Omental fat pad (tissue), 3 donors: ENCODE measurements at regions not wholly inside any gene's neighbourhood (a gene's known extent, or its start where the extent isn't known, plus 50 kb on each side); places are given as distances from the start of the nearest gene placed in this dataset.
"Not testable (repeated sequence)": the region's sequence is repeated elsewhere in the genome, so short reads cannot be mapped to it uniquely, and the experiment has no call there.

Experiments used
- ATAC-seq: fragments of 150-250 bp; one replicate; pipeline ENCODE4 v1.9.1; 2016; ENCODE audit warnings: mild to moderate bottlenecking, moderate library complexity; ENCODE audit not compliant: low FRiP score
- DNase-seq: peaks from one replicate; pipeline ENCODE4 v3.0.0-alpha.2; 2019; ENCODE audit warnings: low spot score
- TF ChIP-seq, protein P1 (sequence below), 3 donors: fragments of 450-650 bp; IDR thresholded peaks; one replicate each; pipeline ENCODE4 v1.5.1; 2016 to 2017; ENCODE audit warnings: antibody characterized with exemption in 3 of 3, mild to moderate bottlenecking in 3 of 3, moderate library complexity in 2 of 3

DNA sequence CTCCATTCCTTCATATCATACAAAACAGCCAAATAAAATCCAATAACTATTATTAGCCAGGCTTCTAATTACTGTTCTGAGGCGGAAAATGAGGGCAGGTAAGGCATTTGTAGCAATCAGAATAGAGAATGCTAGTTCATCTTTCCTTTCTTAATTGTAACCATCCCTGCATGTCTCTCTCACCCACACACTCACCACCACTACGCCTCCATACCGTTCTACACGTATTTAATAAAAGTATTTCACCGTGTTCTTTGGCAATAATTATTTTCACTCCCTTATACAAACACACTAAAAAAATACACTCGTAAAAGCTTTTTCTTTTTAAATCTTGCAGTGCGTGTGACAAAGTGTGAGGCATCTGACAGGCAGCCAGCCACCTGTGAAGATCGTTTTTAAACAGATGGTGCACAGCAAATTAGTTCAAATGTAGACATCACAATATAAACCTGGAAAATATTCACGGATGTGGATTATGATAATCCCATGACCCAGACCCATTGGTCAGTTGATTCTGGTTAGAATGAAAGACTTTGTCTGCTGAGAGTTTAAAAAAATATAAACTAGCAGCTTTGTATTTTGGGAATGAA, 653.6 kb downstream of the REEP3 start:
- ATAC-seq (no peak), DNase-seq (no peak)
- TF ChIP-seq, protein P1, sequence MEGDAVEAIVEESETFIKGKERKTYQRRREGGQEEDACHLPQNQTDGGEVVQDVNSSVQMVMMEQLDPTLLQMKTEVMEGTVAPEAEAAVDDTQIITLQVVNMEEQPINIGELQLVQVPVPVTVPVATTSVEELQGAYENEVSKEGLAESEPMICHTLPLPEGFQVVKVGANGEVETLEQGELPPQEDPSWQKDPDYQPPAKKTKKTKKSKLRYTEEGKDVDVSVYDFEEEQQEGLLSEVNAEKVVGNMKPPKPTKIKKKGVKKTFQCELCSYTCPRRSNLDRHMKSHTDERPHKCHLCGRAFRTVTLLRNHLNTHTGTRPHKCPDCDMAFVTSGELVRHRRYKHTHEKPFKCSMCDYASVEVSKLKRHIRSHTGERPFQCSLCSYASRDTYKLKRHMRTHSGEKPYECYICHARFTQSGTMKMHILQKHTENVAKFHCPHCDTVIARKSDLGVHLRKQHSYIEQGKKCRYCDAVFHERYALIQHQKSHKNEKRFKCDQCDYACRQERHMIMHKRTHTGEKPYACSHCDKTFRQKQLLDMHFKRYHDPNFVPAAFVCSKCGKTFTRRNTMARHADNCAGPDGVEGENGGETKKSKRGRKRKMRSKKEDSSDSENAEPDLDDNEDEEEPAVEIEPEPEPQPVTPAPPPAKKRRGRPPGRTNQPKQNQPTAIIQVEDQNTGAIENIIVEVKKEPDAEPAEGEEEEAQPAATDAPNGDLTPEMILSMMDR (IDR thresholded peaks at IDR 0.05), result no peak

DNA sequence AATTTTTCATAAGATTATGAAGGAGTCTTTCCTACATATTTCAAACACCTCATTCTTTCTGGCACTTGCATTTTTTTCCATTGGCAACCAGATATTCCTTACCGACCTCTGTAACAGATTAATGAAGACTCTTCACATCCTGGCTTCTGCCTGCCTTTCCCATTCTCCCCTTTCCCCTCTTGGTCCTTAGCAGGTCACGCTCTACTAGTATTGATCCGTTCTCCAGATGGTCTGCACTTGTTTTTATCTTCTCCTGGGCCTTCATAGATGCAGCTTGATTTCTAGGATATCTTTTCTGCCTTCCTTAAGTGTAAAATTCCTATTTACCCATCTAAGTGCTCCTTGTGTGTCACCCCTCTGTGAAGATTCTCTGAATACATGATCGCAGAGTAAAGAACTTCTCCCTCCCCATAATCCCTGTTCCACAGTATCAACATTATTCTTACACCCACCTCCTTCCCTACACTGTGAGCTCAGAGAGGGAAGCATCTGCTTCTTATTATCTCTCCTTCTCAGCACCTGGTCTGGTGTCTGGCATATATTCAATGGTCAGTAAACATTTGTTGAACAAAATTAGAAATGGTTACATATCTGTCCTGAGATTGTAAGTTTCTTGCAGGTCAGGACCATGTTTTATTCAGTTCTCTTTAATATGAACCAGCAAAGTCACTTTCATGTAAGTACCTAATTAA, 654.2 kb downstream of the REEP3 start:
- TF ChIP-seq, protein P1 (IDR thresholded peaks at IDR 0.05), result no peak
- ATAC-seq, result no peak
- no peak for DNase-seq

GRCh38 chr10:64182671-64183070, 661.5 kb downstream of the REEP3 start:
- ATAC-seq (no peak), DNase-seq (no peak)
- TF ChIP-seq, protein P1 (IDR thresholded peaks at IDR 0.05), result no peak

DNA sequence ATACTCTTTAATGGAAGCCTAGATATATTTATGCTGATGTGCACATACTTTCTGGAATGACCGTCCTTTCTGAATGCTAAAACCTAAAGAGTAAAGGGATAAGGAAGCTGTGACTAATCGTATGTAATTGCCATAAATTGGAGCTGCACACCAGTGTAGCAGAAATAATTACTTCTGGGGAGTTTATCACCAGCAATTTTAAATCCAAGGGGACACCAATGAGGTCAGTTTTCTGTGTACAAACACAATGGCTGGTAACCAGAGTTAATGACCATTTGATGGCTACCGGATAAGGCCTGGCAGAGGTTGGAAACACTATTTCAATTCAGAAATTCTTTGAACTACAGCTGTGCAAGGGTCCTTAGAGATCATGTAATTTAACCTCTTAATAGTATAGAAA, 670.1 kb downstream of the REEP3 start:
- no peak for DNase-seq
- TF ChIP-seq, protein P1 (IDR thresholded peaks at IDR 0.05), result no peak
- ATAC-seq, result no peak

DNA sequence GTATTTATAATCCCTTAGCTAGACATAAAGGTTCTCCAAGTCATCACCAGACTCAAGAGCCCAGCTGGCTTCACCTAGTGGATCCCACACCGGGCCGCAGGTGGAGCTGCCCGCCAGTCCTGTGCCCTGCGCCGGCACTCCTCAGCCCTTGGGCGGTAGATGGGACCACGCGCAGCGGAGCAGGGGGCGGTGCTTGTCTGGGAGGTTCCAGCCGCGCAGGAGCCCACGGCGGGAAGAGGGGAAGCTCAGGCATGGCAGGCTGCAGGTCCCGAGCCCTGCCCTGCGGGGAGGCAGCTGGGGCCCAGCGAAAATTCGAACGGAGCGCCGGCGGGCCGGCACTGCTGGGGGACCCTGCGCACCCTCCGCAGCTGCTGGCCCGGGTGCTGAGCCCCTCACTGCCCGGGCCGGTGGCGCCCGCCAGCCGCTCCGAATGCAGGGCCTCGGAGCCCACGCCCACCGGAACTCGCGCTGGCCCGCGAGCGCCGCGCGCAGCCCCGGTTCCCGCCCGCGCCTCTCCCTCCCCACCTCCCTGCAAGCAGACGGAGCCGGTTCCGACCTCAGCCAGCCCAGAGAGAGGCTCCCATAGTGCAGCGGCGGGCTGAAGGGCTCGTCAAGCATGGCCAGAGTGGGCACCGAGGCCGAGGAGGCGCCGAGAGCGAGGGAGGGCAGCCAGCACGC, 675.6 kb downstream of the REEP3 start:
- TF ChIP-seq, protein P1 (IDR thresholded peaks at IDR 0.05), result no peak
- ATAC-seq (no peak), DNase-seq (no peak)

DNA sequence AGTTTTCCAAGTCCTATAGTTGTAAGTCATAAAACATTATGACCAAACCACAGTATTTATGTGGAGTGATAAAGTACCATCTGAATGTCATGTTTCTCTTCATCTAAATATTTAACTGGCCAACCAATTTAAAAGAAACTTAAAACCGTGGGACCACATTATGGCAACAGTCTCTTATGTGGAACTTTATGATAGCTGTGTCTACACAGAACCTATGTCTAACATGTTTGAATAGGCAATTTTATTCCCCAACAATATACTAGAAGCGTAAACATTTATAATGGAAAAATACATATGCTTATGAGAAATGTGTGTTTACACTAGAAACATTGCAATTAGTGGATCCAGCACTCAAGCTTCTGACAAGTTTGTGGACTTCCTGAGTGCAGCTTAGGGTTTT, 680.7 kb downstream of the REEP3 start:
- DNase-seq (no peak), ATAC-seq (no peak)
- TF ChIP-seq, protein P1 (IDR thresholded peaks at IDR 0.05), result no peak

DNA sequence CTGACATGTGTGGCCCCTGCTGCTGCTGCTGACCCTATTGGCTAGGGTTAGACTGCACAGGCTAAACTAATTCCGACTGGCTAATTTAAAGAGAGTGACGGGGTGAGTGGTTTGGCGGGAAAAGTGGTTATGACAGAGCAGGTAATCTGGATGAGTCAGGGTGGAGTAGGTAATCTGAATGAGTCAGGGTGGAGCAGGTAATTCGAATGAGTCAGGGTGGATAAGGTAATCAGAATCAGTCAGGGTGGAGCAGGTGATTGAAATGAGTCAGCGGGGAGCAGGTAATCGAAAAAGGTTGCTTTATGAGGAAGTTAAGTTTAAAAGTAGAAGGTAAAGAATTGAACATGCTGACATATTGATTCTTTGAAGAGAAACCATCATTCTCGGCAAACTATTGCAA, 683.3 kb downstream of the REEP3 start:
- DNase-seq, ATAC-seq: not testable (repeated sequence)
